AG10803 (cell line): ENCODE measurements at regions not wholly inside any gene's neighbourhood (a gene's known extent, or its start where the extent isn't known, plus 50 kb on each side); places are given as distances from the start of the nearest gene placed in this dataset.

ENCODE experiments used
- DNase-seq: peaks from one replicate; pipeline ENCODE4 v3.0.0; 2010; ENCODE audit warnings: low read depth
- H3K4me3 ChIP-seq: 2 replicates; pipeline ENCODE4 v1.5.1; 2011; ENCODE audit warnings: mild to moderate bottlenecking, low read length, control low read depth
- TF ChIP-seq, protein P1 (sequence below): conservative IDR thresholded peaks from 2 replicates; pipeline ENCODE4 v1.5.1; 2011; ENCODE audit warnings: mild to moderate bottlenecking, low read length, control low read depth, inconsistent platforms

DNA sequence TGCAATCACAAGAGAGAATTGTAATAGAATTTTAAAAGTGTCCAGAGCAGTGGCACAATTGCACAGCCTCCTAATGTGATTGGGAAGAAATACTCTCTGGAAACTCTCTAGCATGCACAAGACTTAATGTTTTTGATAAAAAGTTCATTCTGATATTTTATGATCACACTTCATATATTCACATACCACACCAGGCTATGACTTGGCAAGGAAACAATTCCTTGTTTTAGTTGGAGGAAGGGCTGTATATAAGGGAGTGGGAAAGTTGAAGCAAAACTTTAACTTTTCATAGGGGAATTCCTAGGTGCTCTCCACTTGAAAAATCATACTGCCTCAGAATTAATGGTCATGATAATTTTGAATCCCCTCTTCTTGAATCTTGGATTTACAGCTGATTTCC lies 61.5 kb upstream of the ASB17 start:
- TF ChIP-seq, protein P1, sequence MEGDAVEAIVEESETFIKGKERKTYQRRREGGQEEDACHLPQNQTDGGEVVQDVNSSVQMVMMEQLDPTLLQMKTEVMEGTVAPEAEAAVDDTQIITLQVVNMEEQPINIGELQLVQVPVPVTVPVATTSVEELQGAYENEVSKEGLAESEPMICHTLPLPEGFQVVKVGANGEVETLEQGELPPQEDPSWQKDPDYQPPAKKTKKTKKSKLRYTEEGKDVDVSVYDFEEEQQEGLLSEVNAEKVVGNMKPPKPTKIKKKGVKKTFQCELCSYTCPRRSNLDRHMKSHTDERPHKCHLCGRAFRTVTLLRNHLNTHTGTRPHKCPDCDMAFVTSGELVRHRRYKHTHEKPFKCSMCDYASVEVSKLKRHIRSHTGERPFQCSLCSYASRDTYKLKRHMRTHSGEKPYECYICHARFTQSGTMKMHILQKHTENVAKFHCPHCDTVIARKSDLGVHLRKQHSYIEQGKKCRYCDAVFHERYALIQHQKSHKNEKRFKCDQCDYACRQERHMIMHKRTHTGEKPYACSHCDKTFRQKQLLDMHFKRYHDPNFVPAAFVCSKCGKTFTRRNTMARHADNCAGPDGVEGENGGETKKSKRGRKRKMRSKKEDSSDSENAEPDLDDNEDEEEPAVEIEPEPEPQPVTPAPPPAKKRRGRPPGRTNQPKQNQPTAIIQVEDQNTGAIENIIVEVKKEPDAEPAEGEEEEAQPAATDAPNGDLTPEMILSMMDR = no peak
- DNase-seq = no peak
- no peak overlapping the region for H3K4me3 ChIP-seq

DNA sequence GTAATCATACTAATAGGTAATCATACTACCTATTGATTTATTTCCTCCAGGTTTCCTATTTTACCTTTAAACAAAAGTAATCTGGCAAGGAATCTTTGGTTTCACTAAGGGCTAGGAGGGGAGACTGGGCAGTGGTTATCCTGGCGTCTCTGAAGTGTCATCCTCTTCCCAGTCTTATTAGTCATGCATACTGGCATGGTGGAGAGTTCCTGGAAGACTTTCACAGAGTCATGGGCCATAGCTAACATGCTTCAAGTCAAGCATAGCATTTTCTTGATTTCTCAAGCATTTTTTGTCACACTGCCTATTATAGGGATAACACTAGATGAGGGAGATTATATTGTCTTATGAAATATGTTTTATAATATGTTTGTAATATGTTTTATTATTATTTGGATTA lies 64.0 kb upstream of the ASB17 start:
- TF ChIP-seq, protein P1 = no peak
- no peak overlapping the region for H3K4me3 ChIP-seq
- DNase-seq = peak; percentile 23

DNA sequence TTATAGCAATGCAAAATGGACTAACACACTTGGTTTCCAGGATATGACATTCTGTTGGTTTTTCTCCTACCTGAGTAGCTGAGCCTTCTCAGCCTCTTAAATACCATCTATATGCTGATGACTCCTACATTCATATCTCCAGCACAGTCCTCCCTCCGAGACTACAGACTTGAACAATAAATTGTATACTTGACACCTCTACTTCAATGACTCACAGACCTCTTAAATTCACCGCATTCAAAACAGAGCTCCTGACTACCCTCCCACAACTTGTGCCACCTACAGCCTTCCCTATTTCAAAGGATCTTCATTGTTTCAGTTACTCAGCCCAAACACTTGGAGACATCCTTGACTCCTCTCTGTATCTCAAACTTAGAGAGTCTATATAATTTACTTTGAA lies 66.8 kb upstream of the ASB17 start:
- TF ChIP-seq, protein P1 = no peak
- no peak for DNase-seq
- no peak overlapping the region for H3K4me3 ChIP-seq

DNA sequence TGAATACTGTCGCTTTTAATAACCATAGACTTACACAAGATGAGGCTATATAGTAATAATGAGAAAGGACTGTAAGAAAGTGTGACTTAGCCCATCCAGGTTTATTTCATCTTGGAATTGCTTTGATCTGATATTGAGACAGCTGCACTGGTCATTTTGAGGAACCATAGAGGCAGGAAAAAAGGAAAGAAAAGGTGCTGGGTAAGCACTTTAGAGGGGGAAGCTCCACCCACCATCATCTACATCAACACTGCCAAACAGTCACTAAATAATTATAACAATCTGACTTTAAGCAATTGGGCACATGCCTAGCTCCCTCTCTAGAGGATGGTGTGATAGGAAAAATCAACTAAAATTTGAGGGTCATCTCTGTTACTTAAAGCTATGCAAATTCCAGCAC lies 70.6 kb upstream of the ST6GALNAC3 start:
- DNase-seq = no peak
- TF ChIP-seq, protein P1 = no peak
- H3K4me3 ChIP-seq = no peak overlapping the region

GRCh38 chr1:76005765-76006164 lies 68.8 kb upstream of the ST6GALNAC3 start:
- DNase-seq = no peak
- TF ChIP-seq, protein P1 = no peak
- H3K4me3 ChIP-seq = no peak overlapping the region

- no peak overlapping the region for H3K4me3 ChIP-seq
- TF ChIP-seq, protein P1 = no peak
- peak; percentile 60 for DNase-seq
These were observed 68.3 kb upstream of the ST6GALNAC3 start for GRCh38 chr1:76006234-76006633.

GRCh38 chr1:76010802-76011201 lies 63.7 kb upstream of the ST6GALNAC3 start:
- TF ChIP-seq, protein P1 = no peak
- no peak overlapping the region for H3K4me3 ChIP-seq
- no peak for DNase-seq
